ENCODE measurements at regions not wholly inside any gene's neighbourhood (a gene's known extent, or its start where the extent isn't known, plus 50 kb on each side); places are given as distances from the start of the nearest gene placed in this dataset.

DNA sequence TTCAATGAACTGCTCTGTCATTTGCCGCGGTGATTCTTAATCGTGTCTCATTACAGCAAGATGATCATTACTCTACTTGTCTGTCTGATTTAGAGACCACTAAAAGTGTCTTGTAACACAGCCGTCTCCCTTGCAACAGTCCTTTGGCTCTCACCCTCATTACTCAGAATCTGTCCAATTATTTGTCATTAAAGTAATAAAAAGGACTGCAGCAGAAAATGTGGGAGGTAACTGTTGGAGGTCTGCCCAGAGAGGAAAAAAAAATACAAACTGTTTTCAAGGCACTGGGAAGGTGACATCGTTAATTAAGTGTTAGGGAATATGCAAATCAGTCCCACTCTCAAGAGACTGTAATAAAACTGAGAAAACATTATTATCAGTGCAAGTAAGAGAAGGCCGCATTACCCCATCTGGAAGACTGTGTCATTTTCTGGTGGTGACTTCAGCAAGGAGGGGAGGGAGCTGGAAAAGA is 281.0 kb downstream of the RASEF start:
- TF ChIP-seq POLR2A (IDR thresholded peaks at IDR 0.05; ENCODE audit: low read depth, low read length) (no peak), TAF1 (IDR thresholded peaks at IDR 0.05; ENCODE audit: low read depth, low read length) (no peak), POLR2AphosphoS5 (IDR thresholded peaks at IDR 0.05; ENCODE audit: low read depth, low read length) (no peak), PAX5 (IDR thresholded peaks at IDR 0.05; ENCODE audit: insufficient read depth, low read length, severe bottlenecking) (no peak), SPI1 (IDR thresholded peaks at IDR 0.05; ENCODE audit: low read depth, low read length) (no peak)

Data from GM12891 (cell line).